ENCODE measurements at regions not wholly inside any gene's neighbourhood (a gene's known extent, or its start where the extent isn't known, plus 50 kb on each side); places are given as distances from the start of the nearest gene placed in this dataset.
"Not testable (repeated sequence)": the region's sequence is repeated elsewhere in the genome, so short reads cannot be mapped to it uniquely, and the experiment has no call there.

DNA sequence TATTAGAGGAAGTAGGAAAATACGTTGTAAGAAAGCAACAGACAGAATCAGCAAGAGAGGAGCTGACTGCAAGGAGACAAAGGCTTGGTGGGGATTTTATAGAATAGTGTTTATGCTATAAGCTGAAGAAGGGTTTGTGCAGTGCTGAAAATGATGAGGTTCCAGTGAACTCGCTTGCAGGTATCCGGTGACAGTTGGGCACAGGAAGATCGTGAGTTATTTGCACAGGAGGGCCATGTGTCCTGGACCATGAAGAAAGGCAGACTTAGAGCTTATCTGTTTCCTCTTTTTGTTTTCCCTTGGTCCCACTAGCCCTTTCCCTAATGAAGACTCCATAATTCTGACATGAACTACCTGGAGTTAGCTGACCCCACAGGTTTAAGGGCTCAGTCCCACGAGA lies 61.4 kb downstream of the NXNL2 start:
- WGBS, 2 experiments, result 93% methylated on average over 5 of the region's 5 CpGs
- no peak overlapping the region for H3K4me3 ChIP-seq (ENCODE audit: insufficient read depth, low read depth, low read length)
- no peaks in the 10 kb centered on the region for H3K9me3 ChIP-seq (ENCODE audit: control insufficient read depth, low read length)
- no peaks in the 10 kb centered on the region for H3K4me1 ChIP-seq (ENCODE audit: control insufficient read depth, insufficient read depth, low read length)
- H3K27me3 ChIP-seq (ENCODE audit: control insufficient read depth, insufficient read depth, low read length, poor library complexity, severe bottlenecking), result no peaks in the 10 kb centered on the region
- no peaks in the 10 kb centered on the region for H3K36me3 ChIP-seq (ENCODE audit: control insufficient read depth, insufficient read depth, low read length)
- no peak overlapping the region for H3K27ac ChIP-seq (ENCODE audit: insufficient read depth, low read depth, low read length, poor library complexity, severe bottlenecking)

DNA sequence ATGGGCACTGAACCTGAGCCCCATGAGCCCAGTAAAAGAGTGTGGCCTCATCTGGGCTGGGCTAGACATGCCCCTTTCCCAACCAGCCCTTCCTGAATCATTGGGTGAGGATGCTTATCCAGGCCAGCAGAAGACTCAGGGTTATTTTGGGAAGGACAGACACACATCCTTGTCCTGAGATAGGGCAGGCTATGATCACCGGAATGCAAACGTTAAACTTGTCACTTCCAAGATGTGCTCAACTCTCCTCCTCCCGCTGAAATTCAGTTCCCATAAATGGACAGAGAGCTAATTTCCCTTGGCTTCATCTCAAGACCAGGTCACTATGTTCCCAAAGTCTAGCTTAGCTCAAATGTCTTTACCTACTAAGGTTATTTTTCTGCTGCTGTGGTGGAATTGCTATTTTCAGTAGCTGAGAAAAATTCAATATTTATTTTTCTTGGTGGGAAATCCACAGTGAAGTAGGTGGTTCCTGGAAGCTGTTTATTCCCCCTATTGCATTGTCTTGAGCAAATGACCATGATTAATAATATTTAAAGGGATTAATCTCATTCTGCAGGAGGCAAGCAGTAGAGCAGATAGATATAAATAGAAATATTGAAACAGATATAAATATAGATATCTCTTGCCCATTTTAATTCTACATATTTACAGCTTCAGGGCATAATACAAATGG lies 70.0 kb downstream of the NXNL2 start:
- WGBS, 2 experiments, result 93 to 96% methylated on average over 3 of the region's 3 CpGs
- H3K4me3 ChIP-seq (ENCODE audit: insufficient read depth, low read depth, low read length), result no peak overlapping the region
- H3K4me1 ChIP-seq (ENCODE audit: control insufficient read depth, insufficient read depth, low read length), result no peaks in the 10 kb centered on the region
- no peaks in the 10 kb centered on the region for H3K27me3 ChIP-seq (ENCODE audit: control insufficient read depth, insufficient read depth, low read length, poor library complexity, severe bottlenecking)
- no peak overlapping the region for H3K27ac ChIP-seq (ENCODE audit: insufficient read depth, low read depth, low read length, poor library complexity, severe bottlenecking)
- H3K36me3 ChIP-seq (ENCODE audit: control insufficient read depth, insufficient read depth, low read length), result no peaks in the 10 kb centered on the region
- H3K9me3 ChIP-seq (ENCODE audit: control insufficient read depth, low read length), result no peaks in the 10 kb centered on the region

- H3K27me3 ChIP-seq (ENCODE audit: control insufficient read depth, insufficient read depth, low read length, poor library complexity, severe bottlenecking), result no peaks in the 10 kb centered on the region
- no peak overlapping the region for H3K4me3 ChIP-seq (ENCODE audit: insufficient read depth, low read depth, low read length)
- no peaks in the 10 kb centered on the region for H3K36me3 ChIP-seq (ENCODE audit: control insufficient read depth, insufficient read depth, low read length)
- H3K9me3 ChIP-seq (ENCODE audit: control insufficient read depth, low read length), result no peaks in the 10 kb centered on the region
- H3K27ac ChIP-seq (ENCODE audit: insufficient read depth, low read depth, low read length, poor library complexity, severe bottlenecking), result no peak overlapping the region
- WGBS, 2 experiments, result 93% methylated on average over 7 to 8 of the region's 8 CpGs
- no peaks in the 10 kb centered on the region for H3K4me1 ChIP-seq (ENCODE audit: control insufficient read depth, insufficient read depth, low read length)
Observed at GRCh38 chr9:88605512-88606362, 70.8 kb downstream of the NXNL2 start.

GRCh38 chr9:88614359-88614758 lies 79.4 kb downstream of the NXNL2 start:
- Histone ChIP-seq H3K27me3 (ENCODE audit: control insufficient read depth, insufficient read depth, low read length, poor library complexity, severe bottlenecking) (no peaks in the 10 kb centered on the region), H3K4me1 (ENCODE audit: control insufficient read depth, insufficient read depth, low read length) (no peaks in the 10 kb centered on the region), H3K27ac (ENCODE audit: insufficient read depth, low read depth, low read length, poor library complexity, severe bottlenecking) (no peak overlapping the region), H3K4me3 (ENCODE audit: insufficient read depth, low read depth, low read length) (no peak overlapping the region), H3K36me3 (ENCODE audit: control insufficient read depth, insufficient read depth, low read length) (no peaks in the 10 kb centered on the region), H3K9me3 (ENCODE audit: control insufficient read depth, low read length) (no peaks in the 10 kb centered on the region)
- 68 to 75% methylated on average over 2 to 3 of the region's 3 CpGs for WGBS, 2 experiments

DNA sequence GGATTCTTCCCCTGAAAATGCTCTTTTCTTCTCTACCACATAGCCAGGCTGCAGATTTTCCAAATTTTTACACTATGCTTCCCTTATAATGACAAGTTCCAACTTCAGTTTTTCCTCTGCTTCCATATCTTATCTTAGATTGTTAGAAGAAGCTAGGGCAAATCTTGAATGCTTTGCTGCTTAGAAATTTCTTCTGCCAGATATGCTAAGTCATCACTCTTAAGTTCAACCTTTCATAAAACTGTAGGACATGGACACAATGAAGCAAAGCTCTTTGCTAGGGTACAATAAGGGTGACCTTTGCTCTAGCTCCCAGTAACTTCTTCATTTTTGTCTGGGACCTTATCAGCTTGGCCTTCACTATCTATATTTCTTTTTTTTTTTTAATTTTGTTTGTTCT lies 88.7 kb downstream of the NXNL2 start:
- Histone ChIP-seq H3K4me3 (ENCODE audit: insufficient read depth, low read depth, low read length) (no peak overlapping the region), H3K36me3 (ENCODE audit: control insufficient read depth, insufficient read depth, low read length) (no peaks in the 10 kb centered on the region), H3K27me3 (ENCODE audit: control insufficient read depth, insufficient read depth, low read length, poor library complexity, severe bottlenecking) (no peaks in the 10 kb centered on the region), H3K4me1 (ENCODE audit: control insufficient read depth, insufficient read depth, low read length) (no peaks in the 10 kb centered on the region), H3K9me3 (ENCODE audit: control insufficient read depth, low read length) (no peaks in the 10 kb centered on the region), H3K27ac (ENCODE audit: insufficient read depth, low read depth, low read length, poor library complexity, severe bottlenecking) (no peak overlapping the region)

DNA sequence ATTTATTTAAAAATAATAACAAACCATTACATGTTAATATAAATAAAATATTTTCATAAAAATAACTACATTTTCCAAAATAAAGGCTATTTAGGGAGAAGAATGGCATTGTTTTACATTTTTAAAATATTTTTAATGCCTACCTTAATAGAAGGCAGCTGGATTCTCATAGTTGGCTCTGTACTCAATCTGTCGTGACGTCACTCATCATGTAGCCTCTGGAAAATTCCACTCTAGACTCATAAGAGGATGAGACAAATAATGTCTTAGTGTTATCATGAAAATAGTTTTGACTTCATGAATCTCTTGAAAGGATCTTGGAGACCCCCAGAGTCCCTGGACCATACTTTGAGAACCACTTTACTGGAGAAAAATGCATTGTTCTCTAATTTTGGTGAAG lies 93.1 kb downstream of the NXNL2 start:
- Histone ChIP-seq H3K36me3 (ENCODE audit: control insufficient read depth, insufficient read depth, low read length) (no peaks in the 10 kb centered on the region), H3K4me1 (ENCODE audit: control insufficient read depth, insufficient read depth, low read length) (no peaks in the 10 kb centered on the region), H3K27ac (ENCODE audit: insufficient read depth, low read depth, low read length, poor library complexity, severe bottlenecking) (no peak overlapping the region), H3K27me3 (ENCODE audit: control insufficient read depth, insufficient read depth, low read length, poor library complexity, severe bottlenecking) (no peaks in the 10 kb centered on the region), H3K9me3 (ENCODE audit: control insufficient read depth, low read length) (no peaks in the 10 kb centered on the region), H3K4me3 (ENCODE audit: insufficient read depth, low read depth, low read length) (no peak overlapping the region)
- 93% methylated on average over 2 of the region's 2 CpGs for WGBS, 2 experiments

GRCh38 chr9:88628811-88629210 lies 93.8 kb downstream of the NXNL2 start:
- Histone ChIP-seq H3K9me3 (ENCODE audit: control insufficient read depth, low read length) (no peaks in the 10 kb centered on the region), H3K36me3 (ENCODE audit: control insufficient read depth, insufficient read depth, low read length) (no peaks in the 10 kb centered on the region), H3K4me3 (ENCODE audit: insufficient read depth, low read depth, low read length) (no peak overlapping the region), H3K27ac (ENCODE audit: insufficient read depth, low read depth, low read length, poor library complexity, severe bottlenecking) (no peak overlapping the region), H3K4me1 (ENCODE audit: control insufficient read depth, insufficient read depth, low read length) (no peaks in the 10 kb centered on the region), H3K27me3 (ENCODE audit: control insufficient read depth, insufficient read depth, low read length, poor library complexity, severe bottlenecking) (no peaks in the 10 kb centered on the region)

- 79 to 80% methylated on average over 3 of the region's 3 CpGs for WGBS, 2 experiments
- not testable (repeated sequence) for H3K27ac ChIP-seq (ENCODE audit: insufficient read depth, low read depth, low read length, poor library complexity, severe bottlenecking); H3K4me3 ChIP-seq (ENCODE audit: insufficient read depth, low read depth, low read length); H3K27me3 ChIP-seq (ENCODE audit: control insufficient read depth, insufficient read depth, low read length, poor library complexity, severe bottlenecking); H3K9me3 ChIP-seq (ENCODE audit: control insufficient read depth, low read length); H3K36me3 ChIP-seq (ENCODE audit: control insufficient read depth, insufficient read depth, low read length); H3K4me1 ChIP-seq (ENCODE audit: control insufficient read depth, insufficient read depth, low read length)
Observed at GRCh38 chr9:88630574-88630973, 95.6 kb downstream of the NXNL2 start.

GRCh38 chr9:88635151-88635550 lies 100.2 kb downstream of the NXNL2 start:
- no peaks in the 10 kb centered on the region for H3K4me1 ChIP-seq (ENCODE audit: control insufficient read depth, insufficient read depth, low read length)
- no peak overlapping the region for H3K4me3 ChIP-seq (ENCODE audit: insufficient read depth, low read depth, low read length)
- H3K36me3 ChIP-seq (ENCODE audit: control insufficient read depth, insufficient read depth, low read length), result no peaks in the 10 kb centered on the region
- no peaks in the 10 kb centered on the region for H3K9me3 ChIP-seq (ENCODE audit: control insufficient read depth, low read length)
- no peak overlapping the region for H3K27ac ChIP-seq (ENCODE audit: insufficient read depth, low read depth, low read length, poor library complexity, severe bottlenecking)
- H3K27me3 ChIP-seq (ENCODE audit: control insufficient read depth, insufficient read depth, low read length, poor library complexity, severe bottlenecking), result no peaks in the 10 kb centered on the region

DNA sequence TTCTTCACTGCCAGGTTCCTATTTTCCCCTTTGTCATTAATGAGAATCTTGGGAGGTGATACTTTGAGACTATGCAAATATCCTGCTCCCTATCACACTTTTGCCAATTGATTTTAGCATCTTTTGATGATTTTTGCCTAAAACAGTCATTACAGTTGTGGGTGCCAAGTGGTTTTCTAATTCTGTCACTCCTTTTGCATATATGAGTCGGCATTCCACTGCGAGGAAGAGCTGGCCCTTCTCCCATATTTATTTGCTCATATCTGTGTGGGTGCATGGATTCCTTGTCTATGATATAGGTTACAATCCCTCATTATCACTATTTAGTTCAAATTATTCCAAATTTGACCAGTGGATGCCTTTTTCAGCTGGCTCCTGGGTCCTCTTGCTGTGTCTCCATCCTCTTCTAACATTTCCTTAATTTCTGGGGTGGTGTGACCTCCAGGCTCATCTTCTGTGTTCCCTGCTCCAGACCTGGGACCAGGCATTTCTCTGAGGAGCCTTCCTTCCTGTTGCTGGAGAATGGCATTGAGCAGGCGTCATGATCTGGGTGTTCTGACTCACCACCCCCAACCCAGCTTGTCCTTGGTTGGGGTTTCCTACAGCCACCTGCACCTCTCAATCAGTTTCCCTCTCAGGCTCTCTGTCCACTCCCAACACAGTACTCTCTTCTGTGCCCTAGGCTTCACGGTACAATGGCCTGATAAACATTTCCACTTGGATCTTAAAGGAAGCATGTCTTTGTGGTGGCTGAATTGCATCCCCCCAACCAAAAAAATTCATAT lies 106.7 kb downstream of the NXNL2 start:
- Histone ChIP-seq H3K36me3 (ENCODE audit: control insufficient read depth, insufficient read depth, low read length) (no peaks in the 10 kb centered on the region), H3K9me3 (ENCODE audit: control insufficient read depth, low read length) (no peaks in the 10 kb centered on the region), H3K4me3 (ENCODE audit: insufficient read depth, low read depth, low read length) (no peak overlapping the region), H3K27me3 (ENCODE audit: control insufficient read depth, insufficient read depth, low read length, poor library complexity, severe bottlenecking) (no peaks in the 10 kb centered on the region), H3K4me1 (ENCODE audit: control insufficient read depth, insufficient read depth, low read length) (no peaks in the 10 kb centered on the region), H3K27ac (ENCODE audit: insufficient read depth, low read depth, low read length, poor library complexity, severe bottlenecking) (no peak overlapping the region)
- 79 to 90% methylated on average over 4 of the region's 4 CpGs for WGBS, 2 experiments
